ENCODE measurements at regions not wholly inside any gene's neighbourhood (a gene's known extent, or its start where the extent isn't known, plus 50 kb on each side); places are given as distances from the start of the nearest gene placed in this dataset.

DNA sequence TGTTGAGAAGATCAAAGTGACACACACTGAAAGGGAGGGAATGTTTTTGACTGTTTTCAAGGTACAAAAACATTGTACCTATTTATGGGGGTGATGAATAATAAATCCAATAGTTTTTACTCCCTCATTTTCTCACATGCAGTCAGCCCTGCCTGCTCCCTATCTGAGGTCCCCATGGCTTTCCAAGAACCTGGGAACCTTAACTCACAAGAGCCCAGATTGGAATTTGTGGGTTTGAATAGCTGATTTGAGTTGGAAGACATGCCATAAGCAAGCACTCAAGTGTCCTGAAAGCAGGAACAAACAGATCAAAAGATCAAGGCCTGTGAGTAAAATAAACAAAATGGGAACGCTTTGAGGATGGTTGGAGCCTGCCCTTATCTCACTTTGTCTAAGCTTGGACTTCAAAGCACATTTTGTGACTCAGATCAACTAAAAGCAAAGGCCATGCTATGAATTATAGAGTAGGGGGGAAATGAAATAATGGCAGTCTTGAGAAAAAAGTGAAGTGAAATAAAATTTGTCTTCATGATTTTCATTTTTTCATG, 136.6 kb downstream of the LYPLAL1 start:
- DNase-seq, result no peak

DNA sequence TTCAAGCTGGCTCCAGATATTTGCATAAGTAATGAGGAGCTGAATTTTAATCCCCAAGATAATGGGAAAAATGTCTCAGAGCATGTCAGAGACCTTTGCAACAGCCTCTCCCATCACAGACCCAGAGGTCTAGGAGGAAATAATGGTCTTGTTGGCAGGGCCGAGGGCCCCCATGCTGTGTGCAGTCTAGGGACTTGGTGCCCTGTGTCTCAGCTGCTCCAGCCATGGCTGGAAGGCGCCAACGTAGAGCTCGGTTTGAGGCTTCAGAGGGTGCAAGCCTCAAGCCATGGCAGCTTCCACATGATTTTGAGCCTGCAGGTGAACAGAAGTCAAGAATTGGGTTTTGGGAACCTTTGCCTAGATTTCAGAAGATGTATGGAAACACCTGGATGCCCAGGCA, 134.7 kb downstream of the LYPLAL1 start:
- no peak for DNase-seq

DNA sequence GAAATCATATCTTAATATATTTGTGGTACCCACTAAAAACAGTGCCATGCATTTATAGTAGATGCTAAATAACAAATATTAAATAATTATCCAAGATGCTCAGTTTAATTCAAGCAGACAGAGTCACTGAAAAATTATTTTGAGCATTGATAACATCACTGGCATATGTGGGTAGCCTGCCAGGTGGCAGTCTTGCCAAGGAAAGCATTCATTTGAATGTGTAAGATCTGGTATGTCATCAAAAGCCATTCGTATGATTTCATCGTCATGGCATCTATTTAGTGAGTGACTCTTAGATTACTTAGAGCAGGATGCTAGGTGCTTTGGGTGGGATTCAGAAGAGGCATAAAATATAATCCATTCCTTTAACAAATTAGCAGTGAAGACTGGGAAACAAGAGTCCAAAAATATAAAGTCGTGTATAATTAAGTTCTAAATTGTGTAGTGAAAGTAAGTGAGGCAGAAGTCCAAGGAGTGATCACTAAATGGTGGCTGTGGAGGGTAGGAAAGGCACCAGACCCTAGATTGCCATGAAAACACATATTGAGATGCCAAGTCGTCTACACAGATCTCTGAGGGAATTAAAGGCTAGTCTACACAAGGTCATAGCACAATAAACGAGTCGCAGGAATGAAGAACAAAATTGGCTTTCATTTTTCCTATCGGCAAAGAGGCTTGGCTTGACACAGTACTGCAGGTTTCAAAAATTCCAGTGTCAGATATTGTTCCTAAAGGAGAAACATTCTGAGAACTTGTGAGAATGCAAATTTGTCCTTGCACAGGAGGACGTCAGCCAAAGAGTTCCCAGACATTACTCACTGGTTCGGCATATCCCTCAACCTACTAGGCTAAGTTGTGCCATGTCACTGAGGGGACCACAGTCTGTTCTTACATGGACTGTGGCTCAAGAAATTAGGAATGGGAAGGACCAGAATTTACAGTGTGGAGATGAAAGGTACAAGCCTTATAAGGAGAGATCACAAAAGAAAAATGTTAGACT, 130.8 kb downstream of the LYPLAL1 start:
- peak; percentile 18 for DNase-seq

DNA sequence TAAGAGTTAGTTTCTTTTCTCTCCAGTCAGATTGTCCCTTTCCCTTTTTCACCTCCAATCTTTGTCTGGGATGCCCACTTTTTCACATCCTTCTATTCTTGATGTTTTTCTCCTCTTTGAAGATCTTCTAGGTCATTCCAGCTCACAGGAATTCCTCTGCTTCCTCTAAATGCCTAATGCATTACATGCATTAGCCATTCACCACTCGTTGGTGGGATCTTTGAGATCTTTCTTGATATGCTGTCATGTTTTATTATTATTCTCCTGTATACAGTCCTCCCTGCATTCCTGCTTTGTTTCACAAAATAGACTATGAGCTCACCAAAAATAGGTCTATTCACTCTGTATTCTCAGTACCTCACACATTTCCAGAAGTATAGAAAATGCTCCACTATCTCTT, 129.0 kb downstream of the LYPLAL1 start:
- DNase-seq, result no peak

DNA sequence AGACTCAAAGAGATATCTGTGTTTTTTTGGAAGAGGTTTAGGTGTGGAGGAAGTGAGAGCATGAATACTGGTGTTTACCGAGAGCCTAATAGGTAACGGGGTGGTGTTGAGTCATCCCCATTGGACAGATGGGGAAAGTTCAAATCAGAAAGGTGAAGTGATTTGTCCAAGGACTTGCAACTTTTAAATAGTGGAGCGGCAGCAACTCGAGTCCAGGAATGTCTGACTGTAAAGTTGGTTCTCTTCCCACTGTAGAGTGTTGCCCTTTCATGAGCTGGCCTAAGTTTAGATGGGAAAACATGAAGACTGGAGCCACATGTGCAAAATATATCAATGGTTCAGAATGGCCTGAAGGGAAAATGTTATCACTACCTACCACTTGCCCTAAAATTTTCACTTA, 125.7 kb downstream of the LYPLAL1 start:
- DNase-seq, result no peak

DNA sequence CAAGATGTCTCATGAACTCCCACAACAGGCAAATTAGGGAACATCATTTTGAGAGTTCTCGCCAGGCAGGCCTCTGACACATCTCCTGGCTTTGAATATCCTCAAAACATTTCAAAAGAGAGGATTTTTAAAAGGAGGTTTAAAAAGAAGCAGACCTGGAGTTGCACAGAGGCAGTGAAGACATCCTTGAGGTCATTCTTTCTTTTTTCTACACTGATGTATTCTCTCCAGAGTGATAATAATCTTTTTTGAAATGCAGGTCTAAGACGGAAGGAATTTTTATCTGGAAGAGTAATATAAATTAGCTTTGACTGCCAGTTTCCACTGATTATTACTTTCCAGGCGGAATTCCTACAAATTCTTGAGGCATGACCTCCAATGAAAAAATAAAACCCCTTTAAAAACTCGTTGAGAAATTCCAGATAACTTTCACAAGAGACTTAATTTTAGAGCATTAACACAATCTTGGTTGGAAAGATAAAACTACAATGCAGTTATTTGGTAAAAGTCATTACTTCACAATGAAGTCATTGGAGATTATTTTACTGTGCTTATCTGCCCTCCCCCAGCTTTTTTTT, 125.0 kb downstream of the LYPLAL1 start:
- peak; percentile 61 for DNase-seq

DNA sequence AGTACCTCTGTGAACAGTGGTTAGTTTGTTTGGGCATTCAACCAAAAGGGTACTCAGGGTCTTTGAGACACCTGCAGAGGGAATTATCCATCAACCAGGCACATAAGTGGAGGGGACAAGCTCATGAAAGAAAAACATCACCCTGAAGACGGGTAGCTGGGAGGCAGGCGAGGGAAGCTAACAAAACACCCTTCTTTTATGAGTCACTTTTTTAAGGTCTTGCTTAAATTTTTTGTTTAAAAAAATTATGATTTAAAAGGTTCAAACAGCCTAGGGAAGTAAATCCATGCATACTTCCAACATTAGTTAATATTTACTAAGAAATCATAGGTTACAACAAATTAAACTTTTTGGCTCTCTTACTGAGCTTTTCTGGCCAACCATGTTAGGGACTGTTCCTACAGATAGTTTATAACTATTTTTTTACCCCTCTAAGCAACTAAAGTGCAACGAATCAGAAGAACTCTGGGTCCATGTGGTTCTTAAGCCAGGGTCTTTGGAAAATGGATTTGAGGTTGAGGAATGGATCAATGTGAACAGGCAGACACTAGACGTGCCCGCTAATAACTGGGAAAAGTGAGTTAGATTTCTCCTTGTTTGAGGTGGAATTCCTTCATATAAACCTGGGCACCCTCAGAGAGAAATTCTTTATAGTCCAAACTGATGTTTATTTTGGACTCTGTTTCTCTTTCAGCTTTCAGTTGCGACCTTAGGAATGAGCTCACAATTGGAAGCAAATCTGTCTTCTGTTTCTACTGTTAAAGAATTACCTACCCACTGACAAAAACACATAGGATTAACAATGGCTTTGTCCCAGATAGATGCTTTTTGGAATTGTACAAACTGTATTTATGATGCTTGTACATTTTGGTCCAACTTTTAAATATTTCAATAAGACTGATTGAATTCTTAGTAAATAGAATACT, 123.0 kb downstream of the LYPLAL1 start:
- peak; percentile 67 for DNase-seq

DNA sequence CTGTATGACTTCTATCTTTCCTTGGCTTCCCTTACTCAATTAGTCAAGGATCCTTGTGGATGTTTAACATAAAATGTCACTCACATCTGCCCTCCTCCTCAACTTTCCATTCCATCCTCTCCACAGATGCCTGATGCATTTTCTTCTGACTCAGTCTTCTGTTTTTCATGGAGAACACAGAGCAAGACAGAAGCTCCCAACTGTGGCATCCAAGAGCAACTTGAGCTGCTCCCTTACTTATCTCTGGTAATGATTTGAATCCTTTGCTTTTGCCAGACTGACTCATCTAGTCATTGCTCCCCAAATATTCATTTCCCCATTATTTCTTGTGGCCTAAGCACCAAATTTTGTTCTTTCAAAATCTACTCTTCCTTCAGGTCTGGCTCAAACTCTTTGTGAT, 120.6 kb downstream of the LYPLAL1 start:
- DNase-seq, result peak; percentile 61

DNA sequence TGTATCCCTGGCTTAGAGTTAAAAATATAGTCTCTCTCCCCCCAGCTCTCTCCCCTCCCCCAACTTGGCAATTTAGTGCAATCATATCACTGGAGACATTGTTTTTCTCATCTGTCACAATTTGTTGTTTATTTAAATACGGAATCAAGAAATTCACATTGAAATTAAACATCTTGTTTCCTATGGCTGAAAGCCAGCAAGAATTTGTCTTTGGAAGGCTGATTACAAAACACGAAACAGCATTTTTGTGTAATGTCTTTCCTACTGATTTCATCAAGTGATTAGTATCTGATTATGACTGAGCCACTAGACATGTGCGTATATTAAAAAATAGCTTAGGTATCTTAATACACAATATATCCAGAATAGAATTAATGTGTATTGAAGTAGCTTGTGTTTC, 119.7 kb downstream of the LYPLAL1 start:
- DNase-seq, result peak; percentile 77

DNA sequence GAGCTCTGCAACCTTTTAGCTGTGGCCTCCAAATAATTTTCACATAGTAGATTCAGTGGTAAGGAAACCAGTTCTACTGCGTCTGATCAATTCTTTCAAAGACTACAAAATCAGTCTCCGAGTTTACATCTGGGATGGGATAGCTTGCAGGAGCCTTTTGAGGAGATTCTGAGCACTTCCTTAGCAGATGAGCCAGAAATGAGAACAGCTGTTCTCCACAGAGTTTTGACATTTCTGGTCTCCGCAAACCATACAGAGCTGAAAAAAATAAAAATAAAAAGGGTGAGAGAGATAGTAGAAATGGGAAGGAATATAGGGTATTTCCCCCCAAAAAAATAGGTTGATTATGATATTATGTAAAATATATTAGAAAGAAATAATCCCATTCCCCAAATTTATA, 119.3 kb downstream of the LYPLAL1 start:
- DNase-seq, result peak; percentile 65

DNA sequence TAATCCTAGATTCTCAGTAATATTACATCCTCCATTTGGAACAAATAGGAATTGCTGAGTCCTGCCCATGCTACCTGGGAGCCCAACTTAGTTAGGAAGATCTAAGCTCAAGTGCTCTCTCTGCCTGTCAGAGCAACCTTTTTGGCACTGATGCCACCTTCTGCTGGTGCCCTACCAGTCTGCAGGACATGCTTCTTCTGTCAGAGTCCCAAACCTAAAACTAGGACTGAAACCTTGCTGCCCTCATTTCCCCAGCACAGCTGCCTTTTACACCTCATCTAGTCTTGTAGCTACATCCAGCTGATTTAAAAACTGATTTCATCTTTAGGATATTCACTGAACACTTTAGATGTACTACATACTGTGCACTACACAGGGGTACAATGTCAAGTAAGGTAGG, 118.7 kb downstream of the LYPLAL1 start:
- no peak for DNase-seq

DNA sequence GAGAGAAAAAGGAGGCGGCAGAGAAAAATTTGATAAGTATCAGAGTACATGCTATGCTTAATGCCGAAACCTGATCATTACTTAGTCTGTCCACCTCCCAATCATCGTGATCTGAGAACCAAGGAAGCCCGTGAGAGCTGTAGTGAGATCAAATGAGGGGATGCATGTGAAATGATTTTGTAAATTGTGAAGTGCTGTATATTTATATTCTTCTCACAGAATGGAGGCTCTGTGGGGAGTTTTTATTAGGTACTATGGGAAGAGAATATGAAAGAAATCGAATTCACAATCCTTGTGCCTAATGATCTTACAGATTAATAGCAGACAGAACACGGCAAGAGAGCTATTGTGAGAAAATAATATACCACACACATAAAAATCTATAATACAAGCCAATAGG, 115.5 kb downstream of the LYPLAL1 start:
- no peak for DNase-seq

DNA sequence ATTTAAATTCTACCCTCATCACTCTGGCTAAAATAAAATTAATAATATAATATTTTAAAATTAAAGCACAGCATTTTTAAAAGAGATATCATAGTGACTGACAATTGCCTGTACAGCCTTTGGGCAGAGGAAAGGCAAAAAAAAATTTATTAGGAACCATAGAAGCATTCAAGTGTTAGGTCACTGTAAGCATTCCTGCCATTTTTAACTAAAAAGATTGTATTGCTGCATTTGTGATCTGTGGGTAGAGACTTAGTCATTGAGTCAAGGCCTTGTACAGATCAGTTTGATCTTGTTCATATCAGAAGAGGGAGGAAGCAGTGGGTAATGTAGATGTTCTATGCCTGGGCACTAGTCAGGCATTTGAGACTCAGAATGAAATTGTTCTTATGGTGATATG, 109.9 kb downstream of the LYPLAL1 start:
- no peak for DNase-seq

DNA sequence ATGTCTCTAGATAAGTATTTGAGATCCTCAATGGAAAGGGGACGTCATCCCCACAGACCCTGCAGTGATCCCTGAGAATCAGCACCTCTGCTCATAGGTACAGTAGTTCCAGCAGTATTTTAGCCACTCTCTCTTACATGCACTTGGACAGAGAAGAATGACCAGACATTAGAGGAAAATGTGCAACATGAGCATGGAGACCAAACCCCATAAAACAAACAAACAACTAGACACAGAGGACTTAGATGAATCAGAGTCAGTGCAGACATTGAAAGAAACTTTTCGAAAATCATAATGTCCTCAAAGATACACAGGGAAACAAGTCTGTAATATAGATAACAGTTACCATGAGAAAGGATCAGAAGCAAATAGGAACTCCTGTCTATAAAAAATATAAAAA, 108.2 kb downstream of the LYPLAL1 start:
- DNase-seq, result no peak

DNA sequence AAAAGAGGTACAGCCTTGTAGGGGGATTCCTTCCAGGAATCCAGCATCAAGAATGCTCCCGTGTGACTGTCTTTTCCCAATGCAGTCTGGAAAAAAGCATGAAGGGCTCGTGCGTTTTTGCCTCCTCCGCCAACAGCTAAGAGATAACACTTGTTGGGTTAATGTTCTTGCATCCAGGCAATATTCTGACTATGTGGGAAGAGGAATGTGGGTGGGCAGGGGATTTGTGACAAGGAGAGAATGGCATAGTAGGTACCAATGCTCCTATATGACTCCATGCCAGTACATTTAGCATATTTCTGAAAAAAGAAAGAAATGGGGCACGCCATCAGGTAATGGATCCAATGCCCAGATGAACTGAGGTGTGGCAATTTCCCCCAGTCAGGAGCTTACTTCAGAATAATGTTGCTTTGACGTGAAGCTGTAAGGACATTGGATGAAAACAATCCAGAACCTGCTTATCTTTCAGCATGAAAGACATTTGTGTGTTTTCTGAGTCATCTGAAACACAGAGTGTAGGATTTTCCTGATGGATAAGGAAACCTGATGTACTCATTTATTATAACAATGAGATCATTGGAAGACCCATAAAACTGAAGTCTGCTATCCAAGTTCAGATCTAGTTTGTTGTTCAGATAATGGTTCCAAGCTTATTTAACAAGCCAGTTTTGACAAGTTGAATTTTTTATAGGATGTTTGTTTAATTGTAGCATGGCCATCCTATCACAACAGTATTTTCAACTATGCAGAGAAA, 105.5 kb downstream of the LYPLAL1 start:
- no peak for DNase-seq

DNA sequence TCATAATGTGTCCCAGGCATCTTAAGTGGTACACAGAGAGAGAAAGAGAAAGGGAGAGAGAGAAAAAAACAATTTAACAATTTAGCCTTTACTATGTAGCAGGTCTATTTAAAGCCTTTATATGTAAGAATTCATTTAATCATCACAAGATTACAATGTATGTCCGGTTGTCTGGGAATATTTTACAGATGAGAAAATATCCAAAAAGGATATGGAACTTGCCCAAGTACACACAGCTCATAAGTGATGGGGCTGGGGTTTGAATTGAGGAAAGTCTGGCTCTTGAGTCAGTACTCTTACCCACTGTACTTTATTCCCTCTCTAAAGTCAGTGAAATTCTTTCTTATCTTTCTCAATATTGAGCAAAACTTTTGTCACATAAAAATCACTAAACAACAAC, 104.6 kb downstream of the LYPLAL1 start:
- no peak for DNase-seq

DNA sequence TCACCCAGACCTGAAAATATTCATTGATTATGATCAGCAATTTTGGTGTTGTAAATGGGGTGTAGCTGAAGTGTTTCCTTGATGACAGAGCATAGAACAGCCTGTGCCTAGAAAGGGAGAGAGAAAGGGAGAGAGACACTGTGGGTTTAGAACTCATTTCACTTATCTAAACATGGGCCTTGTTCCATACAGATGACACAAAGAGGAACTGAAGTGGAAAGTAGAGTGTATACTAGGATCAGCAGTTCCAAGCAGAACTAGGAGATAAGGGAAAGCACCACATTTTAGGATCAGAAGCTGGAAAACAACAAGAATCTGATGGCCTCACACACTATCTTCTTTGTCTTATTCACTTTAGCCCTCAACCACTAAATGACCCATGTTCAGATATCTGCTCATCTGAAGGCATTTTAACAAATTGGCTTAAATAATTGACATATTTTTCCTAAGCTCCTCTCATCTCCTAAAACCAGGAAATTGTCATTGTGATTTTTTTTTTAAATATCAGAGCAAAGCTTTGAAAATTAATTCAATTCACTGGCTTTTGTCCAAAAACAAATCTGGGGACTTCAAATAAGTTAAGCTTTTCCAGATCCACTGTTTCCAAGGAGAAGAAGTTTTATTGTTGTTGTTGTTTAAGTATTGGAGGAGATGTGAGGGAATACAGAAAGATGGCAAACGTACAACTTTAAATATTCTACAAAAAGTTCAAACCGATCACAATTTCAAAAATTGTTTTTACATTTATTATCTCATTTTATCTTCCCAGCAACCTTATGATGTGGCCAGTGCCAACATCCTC, 103.8 kb downstream of the LYPLAL1 start:
- DNase-seq, result peak; percentile 62

DNA sequence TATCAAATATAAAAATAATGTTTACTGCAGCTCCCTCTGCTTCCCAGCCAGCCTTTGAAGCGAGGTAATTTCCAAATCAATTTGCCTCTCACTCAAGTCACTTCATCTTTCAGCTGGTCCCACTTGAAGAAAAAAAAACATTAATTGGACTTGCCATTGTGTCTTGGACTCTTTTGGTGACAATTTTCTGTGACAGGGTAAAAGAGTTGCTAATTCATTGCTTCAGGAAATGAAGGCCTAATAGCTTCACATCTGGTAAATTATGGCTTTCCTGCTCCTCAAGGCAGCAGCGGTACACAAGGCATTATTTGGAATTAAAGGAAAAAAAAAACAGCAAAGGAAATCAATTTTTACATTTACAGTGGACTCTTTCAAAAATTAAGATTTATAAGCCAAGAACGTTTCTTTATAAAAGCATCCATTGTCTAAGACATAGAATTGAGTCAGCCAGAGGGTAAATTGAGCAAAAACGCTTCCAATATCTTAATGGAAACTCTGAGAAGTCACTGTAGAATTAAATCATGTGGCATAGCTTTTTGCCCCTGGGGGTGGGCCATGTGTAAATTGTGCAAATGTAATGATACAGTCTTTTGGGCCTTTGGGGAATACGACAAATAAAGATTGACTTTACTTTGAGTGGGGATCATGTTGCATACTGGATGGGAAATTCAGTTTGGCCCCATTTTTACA, 102.5 kb downstream of the LYPLAL1 start:
- DNase-seq, result no peak

DNA sequence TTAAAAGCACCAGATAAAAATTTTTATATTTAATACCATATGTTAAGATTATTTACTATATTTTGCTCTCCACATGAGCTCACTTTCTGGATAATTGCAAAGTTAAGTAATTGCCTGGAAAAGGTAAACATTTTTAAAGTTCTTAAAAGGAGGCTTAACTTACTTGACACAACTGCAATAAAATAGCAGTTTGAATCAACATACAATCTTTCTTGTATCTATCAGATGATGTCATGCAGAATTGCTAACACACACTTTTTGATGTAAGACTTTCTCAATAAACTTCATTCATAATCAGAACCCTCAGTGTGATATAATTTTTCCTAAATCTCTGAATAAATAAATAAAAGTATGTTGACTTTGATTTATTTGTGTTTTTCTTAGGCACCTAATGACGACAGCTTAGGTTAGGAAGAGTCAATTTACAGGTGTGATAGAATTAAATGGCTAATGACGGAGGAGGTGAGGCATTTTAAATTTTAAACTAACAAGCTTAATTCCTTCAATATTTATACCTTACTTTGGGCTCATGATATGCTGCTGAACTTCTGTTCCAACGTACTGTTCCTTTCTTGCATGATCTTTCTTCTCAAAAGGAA, 99.5 kb downstream of the LYPLAL1 start:
- DNase-seq, result no peak

Data from tongue (tissue), 1 donor.